ENCODE measurements at regions not wholly inside any gene's neighbourhood (a gene's known extent, or its start where the extent isn't known, plus 50 kb on each side); places are given as distances from the start of the nearest gene placed in this dataset.

- Mint-ChIP-seq H3K36me3 (ENCODE audit: low read depth) (no peaks in the 10 kb centered on the region), H3K4me1 (no peaks in the 10 kb centered on the region), H3K4me3 (no peak overlapping the region), H3K9me3 (no peaks in the 10 kb centered on the region), H3K27ac (ENCODE audit: unreplicated experiment) (no peak overlapping the region), H3K27me3 (ENCODE audit: low read depth) (no peaks in the 10 kb centered on the region)
- no peak for TF ChIP-seq CTCF (conservative IDR thresholded peaks at IDR 0.05)
- DNase-seq (ENCODE audit: low read depth, low spot score): no peak
These were observed 154.8 kb downstream of the COL6A3 start for GRCh38 chr2:237259201-237259600.

- H3K9me3 Mint-ChIP-seq: no peaks in the 10 kb centered on the region
- no peak for TF ChIP-seq CTCF (conservative IDR thresholded peaks at IDR 0.05)
- H3K27ac Mint-ChIP-seq (ENCODE audit: unreplicated experiment): no peak overlapping the region
- H3K27me3 Mint-ChIP-seq (ENCODE audit: low read depth): no peaks in the 10 kb centered on the region
- no peaks in the 10 kb centered on the region for H3K4me1 Mint-ChIP-seq
- H3K4me3 Mint-ChIP-seq: no peak overlapping the region
- H3K36me3 Mint-ChIP-seq (ENCODE audit: low read depth): no peaks in the 10 kb centered on the region
- no peak for DNase-seq (ENCODE audit: low read depth, low spot score)
These were observed 153.8 kb downstream of the COL6A3 start for GRCh38 chr2:237260039-237260620.

GRCh38 chr2:237260686-237261085, 153.3 kb downstream of the COL6A3 start:
- no peak for TF ChIP-seq CTCF (conservative IDR thresholded peaks at IDR 0.05)
- DNase-seq (ENCODE audit: low read depth, low spot score): no peak
- Mint-ChIP-seq H3K4me3 (no peak overlapping the region), H3K9me3 (no peaks in the 10 kb centered on the region), H3K27me3 (ENCODE audit: low read depth) (no peaks in the 10 kb centered on the region), H3K36me3 (ENCODE audit: low read depth) (no peaks in the 10 kb centered on the region), H3K4me1 (no peaks in the 10 kb centered on the region), H3K27ac (ENCODE audit: unreplicated experiment) (no peak overlapping the region)

GRCh38 chr2:237261327-237261726, 152.6 kb downstream of the COL6A3 start:
- H3K4me1 Mint-ChIP-seq: no peaks in the 10 kb centered on the region
- no peak overlapping the region for H3K4me3 Mint-ChIP-seq
- no peaks in the 10 kb centered on the region for H3K36me3 Mint-ChIP-seq (ENCODE audit: low read depth)
- no peaks in the 10 kb centered on the region for H3K27me3 Mint-ChIP-seq (ENCODE audit: low read depth)
- DNase-seq (ENCODE audit: low read depth, low spot score): no peak
- no peak for TF ChIP-seq CTCF (conservative IDR thresholded peaks at IDR 0.05)
- H3K27ac Mint-ChIP-seq (ENCODE audit: unreplicated experiment): no peak overlapping the region
- H3K9me3 Mint-ChIP-seq: no peaks in the 10 kb centered on the region

GRCh38 chr2:237262838-237263771, 150.9 kb downstream of the COL6A3 start:
- H3K36me3 Mint-ChIP-seq (ENCODE audit: low read depth): no peaks in the 10 kb centered on the region
- TF ChIP-seq CTCF (conservative IDR thresholded peaks at IDR 0.05): no peak
- H3K9me3 Mint-ChIP-seq: no peaks in the 10 kb centered on the region
- H3K4me1 Mint-ChIP-seq: no peaks in the 10 kb centered on the region
- H3K27ac Mint-ChIP-seq (ENCODE audit: unreplicated experiment): no peak overlapping the region
- no peaks in the 10 kb centered on the region for H3K27me3 Mint-ChIP-seq (ENCODE audit: low read depth)
- no peak overlapping the region for H3K4me3 Mint-ChIP-seq
- no peak for DNase-seq (ENCODE audit: low read depth, low spot score)

Measured in neural crest cell (in vitro differentiated cells).